GM19238 (cell line): ENCODE measurements at regions not wholly inside any gene's neighbourhood (a gene's known extent, or its start where the extent isn't known, plus 50 kb on each side); places are given as distances from the start of the nearest gene placed in this dataset.
"Not testable (repeated sequence)": the region's sequence is repeated elsewhere in the genome, so short reads cannot be mapped to it uniquely, and the experiment has no call there.

Experiments used
- DNase-seq: peaks from one replicate; pipeline ENCODE4 v3.0.0; 2011; ENCODE audit warnings: low spot score; ENCODE audit not compliant: insufficient read length

GRCh38 chr6:16909658-16910360 is 148.5 kb upstream of the ATXN1 start:
- DNase-seq, result no peak

GRCh38 chr6:16907991-16908390 is 146.7 kb upstream of the ATXN1 start:
- DNase-seq, result no peak

DNA sequence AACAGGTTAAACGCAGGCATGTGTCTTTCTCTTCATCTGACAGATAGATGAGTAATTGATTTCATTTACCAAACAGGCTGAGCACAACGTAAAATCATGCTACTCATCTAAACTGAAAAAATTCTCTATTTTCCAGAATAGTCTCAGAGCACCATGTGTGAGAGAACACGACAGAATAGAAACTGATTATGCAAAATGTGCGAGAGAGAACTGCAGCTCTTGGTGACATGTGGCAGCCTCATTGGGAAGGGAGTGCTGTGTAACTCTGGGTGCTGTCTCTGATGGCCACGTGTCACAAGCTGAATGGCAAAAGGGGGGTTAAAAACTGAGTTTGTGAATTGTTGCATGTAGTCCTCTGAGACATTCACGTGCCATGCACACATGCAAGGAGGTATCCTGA is 143.7 kb upstream of the ATXN1 start:
- DNase-seq, result no peak

DNA sequence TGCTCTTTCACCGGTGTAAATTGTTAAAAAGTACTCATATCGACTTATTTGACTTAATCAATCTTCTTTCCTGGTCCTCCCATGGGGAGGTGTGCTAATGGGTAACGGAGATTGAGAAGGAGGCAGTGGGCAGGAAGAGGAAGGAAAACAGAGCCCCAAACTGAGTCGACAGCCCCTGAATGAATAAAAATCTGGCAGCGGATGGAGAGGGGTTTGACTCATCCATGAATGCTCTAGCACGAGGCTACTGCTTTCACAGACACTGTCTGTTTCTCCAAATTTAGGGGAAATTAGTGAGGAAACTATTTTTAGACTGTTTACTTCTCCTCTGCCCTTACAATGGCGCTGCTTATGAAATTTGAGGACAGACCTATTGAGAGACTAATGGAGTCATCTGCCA is 142.2 kb upstream of the ATXN1 start:
- no peak for DNase-seq

GRCh38 chr6:16902502-16902901 is 141.2 kb upstream of the ATXN1 start:
- no peak for DNase-seq

DNA sequence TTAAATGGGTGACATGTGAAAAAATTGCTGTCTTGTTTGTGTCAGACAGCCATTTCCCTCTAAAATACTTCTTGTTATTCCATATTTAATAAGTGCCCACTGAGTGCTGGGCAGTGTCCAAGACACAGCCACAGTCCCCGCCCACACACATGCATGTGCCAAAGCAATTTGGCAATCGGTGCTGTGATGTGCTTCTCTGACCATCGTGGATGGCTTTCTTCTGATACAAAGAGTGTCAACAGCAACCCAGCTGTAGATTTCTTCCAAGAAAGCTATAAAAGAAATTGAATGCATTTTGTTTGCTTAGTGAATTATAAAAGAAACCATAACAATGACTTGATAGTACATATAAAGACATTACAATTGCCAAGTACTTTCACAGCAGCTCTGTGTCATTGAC is 140.5 kb upstream of the ATXN1 start:
- no peak for DNase-seq

DNA sequence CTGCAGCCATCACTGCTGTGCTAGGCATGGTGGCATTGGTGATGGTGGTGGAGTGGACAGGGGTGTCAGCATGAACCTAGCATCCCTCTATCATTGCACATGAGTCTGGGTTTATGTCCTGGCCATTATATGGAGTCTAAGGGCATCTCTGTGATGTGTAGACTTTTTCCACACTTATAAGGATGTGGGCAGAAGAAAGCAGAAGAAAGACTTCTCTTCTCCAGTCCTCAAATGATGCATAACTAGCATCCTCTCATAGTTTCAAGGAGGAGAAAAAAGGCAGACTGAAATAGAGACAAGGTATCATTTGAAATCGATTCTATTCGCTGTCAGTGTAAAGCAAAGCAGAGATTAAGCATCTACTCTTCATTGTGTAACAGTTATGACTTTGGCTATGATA is 140.0 kb upstream of the ATXN1 start:
- DNase-seq, result no peak

DNA sequence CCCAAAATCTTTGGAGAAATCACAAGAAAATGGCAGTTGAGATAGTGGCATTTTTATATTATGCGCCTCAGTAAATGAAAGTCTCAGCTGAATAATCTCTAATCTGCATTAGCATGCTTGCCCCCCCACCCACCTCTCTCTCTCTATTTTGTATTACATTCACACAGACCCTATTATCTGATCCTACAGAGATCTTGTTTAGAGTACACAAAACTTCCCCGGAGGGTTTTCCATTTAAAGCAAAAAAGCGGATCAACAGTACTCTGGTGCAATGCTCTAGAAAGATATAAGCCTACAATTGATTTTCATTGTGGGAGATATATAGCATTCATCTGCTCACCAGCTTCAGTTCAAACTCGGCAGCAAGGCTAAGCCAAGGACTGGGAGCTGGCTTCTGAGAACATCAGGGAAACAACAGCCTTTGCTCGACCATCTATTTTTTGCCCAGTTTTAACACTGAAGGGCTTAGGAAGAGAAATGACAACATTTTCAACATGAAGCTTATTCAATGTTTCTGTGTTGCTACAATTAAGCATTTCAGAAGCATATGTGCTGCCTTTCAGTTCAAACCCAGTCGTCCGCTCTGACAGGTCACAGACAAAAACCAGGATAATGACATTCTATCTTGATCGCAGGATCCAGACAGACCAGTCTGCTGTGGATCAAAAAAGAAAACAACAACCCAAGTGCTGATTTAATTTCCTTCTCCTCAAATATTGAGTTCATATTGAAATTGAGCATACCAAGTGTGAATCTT is 137.6 kb upstream of the ATXN1 start:
- DNase-seq, result no peak

- DNase-seq, result no peak
Measured at GRCh38 chr6:16897669-16898068, 136.4 kb upstream of the ATXN1 start.

DNA sequence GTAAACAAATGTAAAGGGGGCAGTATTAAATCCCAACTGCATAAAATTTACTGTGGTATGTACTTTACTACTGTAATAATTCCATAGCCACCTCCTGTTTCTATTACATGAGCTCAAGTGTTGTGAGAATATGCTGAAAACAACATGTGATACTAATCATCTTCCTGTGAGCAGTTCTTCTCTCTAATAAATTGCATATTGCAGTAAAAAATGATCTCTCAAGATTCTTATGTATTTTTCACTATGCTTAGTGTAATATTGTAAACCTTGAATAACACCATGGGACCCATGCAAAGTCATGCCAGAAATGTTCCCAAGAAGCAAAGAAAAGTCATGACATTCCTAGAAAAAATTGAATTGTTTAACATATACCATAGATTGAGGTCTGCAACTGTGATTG is 133.0 kb upstream of the ATXN1 start:
- no peak for DNase-seq

- not testable (repeated sequence) for DNase-seq
Measured at GRCh38 chr6:16891110-16891509, 129.8 kb upstream of the ATXN1 start.

DNA sequence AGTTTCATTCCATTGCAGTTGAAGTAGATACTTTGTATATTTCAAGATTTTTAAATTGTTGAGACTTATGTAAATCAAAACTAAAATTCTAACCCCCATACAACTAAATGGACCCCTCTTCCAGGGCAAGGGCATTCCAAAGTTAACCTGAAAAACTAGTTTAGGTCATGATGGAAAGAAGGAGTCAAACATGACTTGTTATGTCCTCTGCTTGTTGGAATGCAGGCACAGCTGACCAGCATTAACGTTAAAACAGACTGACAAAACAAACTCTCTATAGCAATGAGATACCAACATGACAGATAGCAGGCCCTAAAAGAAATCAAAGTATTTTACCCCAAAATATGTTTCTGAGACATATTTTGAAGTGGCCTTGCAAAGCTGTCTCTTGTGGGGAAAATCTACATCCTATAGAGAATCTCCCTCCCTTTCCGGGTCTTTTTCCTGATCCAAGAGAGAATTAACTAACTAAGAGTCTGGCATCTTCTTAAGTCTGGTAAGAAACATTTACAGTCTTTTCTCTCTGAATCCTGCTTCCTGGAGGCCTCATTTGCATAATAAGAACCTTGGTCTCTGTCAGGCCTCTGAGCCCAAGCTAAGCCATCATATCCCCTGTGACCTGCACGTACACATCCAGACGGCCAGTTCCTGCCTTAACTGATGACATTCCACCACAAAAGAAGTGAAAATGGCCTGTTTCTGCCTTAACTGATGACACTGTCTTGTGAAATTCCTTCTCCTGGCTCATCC is 124.3 kb upstream of the ATXN1 start:
- no peak for DNase-seq

DNA sequence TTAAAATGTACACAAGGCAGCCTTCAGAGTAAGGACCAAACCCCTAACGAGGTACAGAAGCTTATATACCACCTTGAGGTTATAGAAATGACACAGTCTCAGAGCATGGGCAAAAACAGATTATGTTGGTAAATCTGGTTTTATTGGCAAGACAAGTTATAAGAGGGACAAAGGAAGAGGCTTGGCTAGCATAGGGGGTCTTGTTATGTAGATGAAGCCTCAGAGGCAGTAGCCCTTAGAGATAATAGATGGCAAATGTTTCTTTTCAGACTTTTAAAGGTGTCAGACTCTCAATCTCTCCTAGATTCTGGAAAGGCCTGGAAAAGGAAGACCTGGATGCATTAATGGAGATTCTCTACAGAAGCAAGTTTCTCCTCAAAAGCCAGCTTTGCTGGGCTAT is 123.3 kb upstream of the ATXN1 start:
- no peak for DNase-seq

DNA sequence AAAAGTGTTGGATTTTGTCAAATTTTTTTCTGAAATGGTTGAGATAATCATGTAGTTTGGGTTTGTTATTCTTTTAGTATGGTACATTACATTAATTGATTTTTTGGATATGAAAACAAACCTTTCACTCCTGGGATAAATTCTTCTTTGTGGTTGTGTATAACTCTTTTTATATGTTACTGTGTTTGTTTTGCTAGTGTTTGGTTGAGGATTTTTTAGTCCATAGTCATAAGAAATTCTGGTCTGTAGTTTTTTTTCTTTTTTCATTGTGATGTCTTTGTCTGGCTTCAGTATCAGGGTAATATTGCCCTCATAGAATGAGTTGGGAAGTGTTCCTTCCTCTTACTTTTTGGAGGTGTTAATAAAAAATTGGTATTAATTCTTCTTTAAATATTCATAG is 122.2 kb upstream of the ATXN1 start:
- DNase-seq, result no peak

DNA sequence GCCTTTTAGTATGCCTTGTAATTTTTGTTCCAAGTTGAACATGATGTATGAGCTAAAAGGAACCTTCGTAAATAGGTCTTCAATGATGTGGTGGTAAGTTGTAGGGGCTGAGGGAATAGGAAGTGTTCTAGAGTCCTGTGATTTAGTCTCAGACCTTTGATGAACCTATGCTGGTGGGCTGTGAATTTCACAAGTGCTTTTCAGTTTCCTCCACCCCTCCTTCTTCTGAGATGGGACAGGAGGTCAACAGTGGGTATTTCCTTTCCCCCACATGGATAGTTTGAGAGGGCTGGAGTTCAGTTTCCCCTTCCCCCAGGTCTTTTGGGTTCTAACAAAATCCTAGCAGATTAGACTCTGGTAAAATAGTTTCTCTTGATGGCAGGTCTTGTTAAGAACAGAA is 121.0 kb upstream of the ATXN1 start:
- DNase-seq, result no peak

- DNase-seq, result not testable (repeated sequence)
Measured at GRCh38 chr6:16876852-16877251, 115.6 kb upstream of the ATXN1 start.

DNA sequence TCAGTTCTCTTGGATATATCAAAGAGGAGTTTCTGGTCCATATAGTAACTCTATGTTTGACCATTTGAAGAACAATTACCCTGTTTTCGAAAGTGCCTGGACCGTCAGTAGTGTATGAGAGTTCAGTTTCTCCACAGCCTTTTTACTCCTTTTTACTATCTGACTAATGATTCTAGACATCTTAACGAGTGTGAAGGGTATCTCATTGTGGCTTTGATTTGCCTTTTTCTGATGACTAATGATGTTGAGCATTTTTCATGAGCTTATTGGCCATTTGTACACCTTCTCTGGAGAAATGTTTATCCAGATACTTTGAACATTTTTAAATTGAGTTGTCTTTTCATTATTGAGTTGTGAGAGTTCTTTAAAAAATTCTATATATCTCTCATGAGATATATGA is 114.9 kb upstream of the ATXN1 start:
- no peak for DNase-seq

DNA sequence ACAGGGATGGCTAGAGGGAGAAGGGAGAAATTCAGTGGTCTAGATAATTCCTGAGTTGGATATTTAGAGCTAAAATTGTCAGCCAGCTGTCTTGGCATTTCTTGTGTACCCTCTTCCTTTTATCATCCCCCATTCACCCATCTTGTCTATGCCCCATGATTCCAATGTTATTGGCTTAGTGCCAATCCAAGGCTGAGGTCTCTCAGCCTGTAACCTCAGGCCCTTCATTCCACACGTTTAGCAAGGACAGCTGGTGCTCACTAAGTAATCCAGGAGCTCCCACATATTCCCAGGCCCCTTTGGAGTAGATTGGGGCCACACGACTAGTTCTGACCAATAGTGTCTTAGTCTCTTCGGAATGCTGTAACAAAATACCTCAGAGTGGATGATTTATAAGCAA is 112.4 kb upstream of the ATXN1 start:
- no peak for DNase-seq

DNA sequence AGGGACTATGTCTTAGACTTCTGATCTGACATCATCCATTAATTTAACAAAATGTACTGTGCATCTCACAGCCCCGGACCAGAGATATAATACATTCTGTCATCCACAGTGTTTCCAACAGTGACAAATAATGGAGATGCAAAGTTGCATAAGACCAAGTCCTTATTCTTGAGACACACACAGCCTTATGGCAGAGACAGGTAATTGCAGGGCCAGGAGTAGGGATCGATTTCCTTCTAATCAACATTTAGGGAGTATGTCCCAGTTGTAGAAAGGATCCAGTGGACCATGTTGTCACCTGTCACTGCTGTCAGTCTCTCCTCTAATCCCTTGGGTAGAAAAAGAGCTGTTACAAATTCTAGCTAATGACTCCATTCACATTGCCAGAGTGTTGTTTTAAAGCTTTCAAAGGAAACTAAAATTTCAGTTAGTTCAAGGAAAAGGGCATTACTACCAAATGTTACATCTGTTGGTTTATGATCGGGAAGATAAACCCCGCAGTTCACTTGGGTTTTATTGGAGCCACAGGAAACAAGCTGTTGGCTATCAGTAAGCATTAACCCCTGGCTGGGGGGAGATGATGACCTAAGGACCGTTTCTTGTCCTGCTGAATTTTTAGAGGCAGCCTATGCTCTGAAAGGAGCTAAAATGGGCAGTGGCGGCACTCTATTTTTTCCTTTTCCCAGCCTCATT is 111.4 kb upstream of the ATXN1 start:
- DNase-seq, result no peak

DNA sequence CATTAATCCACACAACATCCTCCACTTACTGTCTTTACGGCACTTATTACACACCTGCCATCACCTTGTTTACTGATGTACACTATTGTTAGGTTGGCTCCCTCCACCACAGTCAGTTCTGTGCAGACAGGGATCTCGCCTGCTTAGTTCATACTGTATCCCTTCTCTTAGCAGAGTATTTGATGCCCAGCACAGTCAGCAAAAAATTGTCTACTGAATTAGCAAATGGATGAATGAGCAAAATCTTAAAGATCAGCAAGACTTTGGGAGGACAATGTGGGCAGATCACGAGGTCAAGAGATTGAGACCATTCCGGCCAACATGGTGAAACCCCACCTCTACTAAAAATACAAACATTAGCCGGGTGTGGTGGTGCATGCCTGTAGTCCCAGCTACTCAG is 109.8 kb upstream of the ATXN1 start:
- DNase-seq, result no peak

- no peak for DNase-seq
Measured at GRCh38 chr6:16868968-16869367, 107.7 kb upstream of the ATXN1 start.
